PFSK-1 (cell line): ENCODE measurements at regions not wholly inside any gene's neighbourhood (a gene's known extent, or its start where the extent isn't known, plus 50 kb on each side); places are given as distances from the start of the nearest gene placed in this dataset.

ENCODE experiments used
- FOXP2 ChIP-seq: optimal IDR thresholded peaks from 2 replicates; pipeline ENCODE3; 2011; ENCODE audit warnings: borderline replicate concordance, control low read depth, inconsistent platforms; ENCODE audit not compliant: insufficient read depth; ENCODE audit errors: extremely low read length, extremely low read depth
- POLR2AphosphoS5 ChIP-seq: IDR thresholded peaks from 2 replicates; pipeline ENCODE4 v1.6.1; 2012; ENCODE audit warnings: low read depth, mild to moderate bottlenecking, control low read depth, low read length, moderate library complexity
- SIN3A ChIP-seq: IDR thresholded peaks from 2 replicates; pipeline ENCODE4 v1.6.1; 2012; ENCODE audit warnings: mild to moderate bottlenecking, low read length, moderate library complexity, borderline replicate concordance; ENCODE audit not compliant: insufficient read depth
- TAF1 ChIP-seq: IDR thresholded peaks from 2 replicates; pipeline ENCODE4 v1.6.1; 2012; ENCODE audit warnings: low read length, control low read depth, borderline replicate concordance; ENCODE audit not compliant: insufficient read depth
- TF ChIP-seq, protein P1 (sequence below), 2 experiments: IDR thresholded peaks; 2 replicates each; pipeline versions ENCODE4 v1.6.1 to v1.8.0; 2011 to 2012; ENCODE audit warnings: low read depth in 2 of 2, low read length in 2 of 2, control low read depth in 1 of 2, inconsistent platforms in 1 of 2, mild to moderate bottlenecking in 1 of 2, moderate library complexity in 1 of 2; ENCODE audit not compliant: insufficient read depth in 1 of 2

DNA sequence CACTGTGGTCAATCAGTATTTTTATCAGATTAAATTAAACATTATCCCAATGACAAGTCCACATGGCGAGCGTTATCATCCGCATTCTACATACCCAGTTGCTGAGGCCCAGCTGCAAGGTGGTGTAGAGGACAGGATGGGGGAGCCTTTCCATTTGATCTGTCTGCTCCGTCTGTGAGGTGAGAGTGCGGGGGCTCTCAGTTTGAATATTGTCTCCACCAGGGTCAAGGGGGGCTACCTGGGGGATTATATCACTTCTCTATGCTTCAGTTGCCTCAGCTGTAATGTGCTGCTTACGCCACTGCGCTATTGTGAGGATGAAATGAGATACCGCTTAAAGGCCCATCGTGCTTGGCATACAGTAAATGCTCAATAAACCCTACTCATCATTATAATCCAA is 1106.0 kb downstream of the BCL11B start:
- TF ChIP-seq FOXP2 (no peak), TAF1 (no peak), SIN3A (no peak), POLR2AphosphoS5 (no peak)
- TF ChIP-seq, protein P1, sequence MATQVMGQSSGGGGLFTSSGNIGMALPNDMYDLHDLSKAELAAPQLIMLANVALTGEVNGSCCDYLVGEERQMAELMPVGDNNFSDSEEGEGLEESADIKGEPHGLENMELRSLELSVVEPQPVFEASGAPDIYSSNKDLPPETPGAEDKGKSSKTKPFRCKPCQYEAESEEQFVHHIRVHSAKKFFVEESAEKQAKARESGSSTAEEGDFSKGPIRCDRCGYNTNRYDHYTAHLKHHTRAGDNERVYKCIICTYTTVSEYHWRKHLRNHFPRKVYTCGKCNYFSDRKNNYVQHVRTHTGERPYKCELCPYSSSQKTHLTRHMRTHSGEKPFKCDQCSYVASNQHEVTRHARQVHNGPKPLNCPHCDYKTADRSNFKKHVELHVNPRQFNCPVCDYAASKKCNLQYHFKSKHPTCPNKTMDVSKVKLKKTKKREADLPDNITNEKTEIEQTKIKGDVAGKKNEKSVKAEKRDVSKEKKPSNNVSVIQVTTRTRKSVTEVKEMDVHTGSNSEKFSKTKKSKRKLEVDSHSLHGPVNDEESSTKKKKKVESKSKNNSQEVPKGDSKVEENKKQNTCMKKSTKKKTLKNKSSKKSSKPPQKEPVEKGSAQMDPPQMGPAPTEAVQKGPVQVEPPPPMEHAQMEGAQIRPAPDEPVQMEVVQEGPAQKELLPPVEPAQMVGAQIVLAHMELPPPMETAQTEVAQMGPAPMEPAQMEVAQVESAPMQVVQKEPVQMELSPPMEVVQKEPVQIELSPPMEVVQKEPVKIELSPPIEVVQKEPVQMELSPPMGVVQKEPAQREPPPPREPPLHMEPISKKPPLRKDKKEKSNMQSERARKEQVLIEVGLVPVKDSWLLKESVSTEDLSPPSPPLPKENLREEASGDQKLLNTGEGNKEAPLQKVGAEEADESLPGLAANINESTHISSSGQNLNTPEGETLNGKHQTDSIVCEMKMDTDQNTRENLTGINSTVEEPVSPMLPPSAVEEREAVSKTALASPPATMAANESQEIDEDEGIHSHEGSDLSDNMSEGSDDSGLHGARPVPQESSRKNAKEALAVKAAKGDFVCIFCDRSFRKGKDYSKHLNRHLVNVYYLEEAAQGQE (IDR thresholded peaks at IDR 0.05; ENCODE audit: insufficient read depth in 1 of 2, low read depth in 2 of 2, low read length in 2 of 2) = no peak

DNA sequence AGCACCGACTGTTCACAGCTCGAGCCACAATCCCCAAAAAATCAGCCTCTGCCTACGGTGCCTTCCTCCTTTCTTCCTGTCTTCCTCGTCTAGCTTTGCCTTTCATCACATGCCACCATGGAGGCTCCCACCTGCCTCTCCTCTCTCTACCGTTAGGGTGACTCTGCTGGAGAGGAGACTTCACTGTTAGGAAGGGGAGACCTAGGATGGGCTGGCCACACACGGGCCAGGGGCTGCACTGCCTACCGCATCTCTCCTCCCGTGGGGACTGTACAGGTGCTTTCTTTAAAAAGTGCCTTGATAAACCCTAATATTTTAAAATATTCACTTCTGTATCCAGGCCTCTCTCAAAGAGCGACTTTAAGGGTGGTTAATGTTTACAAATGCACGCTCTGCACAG is 1104.7 kb downstream of the BCL11B start:
- no peak for TF ChIP-seq FOXP2
- no peak for TF ChIP-seq POLR2AphosphoS5
- TF ChIP-seq TAF1 = no peak
- TF ChIP-seq, protein P1 (IDR thresholded peaks at IDR 0.05; ENCODE audit: insufficient read depth in 1 of 2, low read depth in 2 of 2, low read length in 2 of 2) = no peak
- TF ChIP-seq SIN3A = no peak

- no peak for TF ChIP-seq SIN3A
- TF ChIP-seq TAF1 = no peak
- TF ChIP-seq POLR2AphosphoS5 = no peak
- TF ChIP-seq, protein P1 (IDR thresholded peaks at IDR 0.05; ENCODE audit: insufficient read depth in 1 of 2, low read depth in 2 of 2, low read length in 2 of 2) = no peak
- no peak for TF ChIP-seq FOXP2
Observed at GRCh38 chr14:98167705-98168104, 1104.3 kb downstream of the BCL11B start.

- TF ChIP-seq FOXP2 (no peak), TAF1 (no peak), SIN3A (no peak), POLR2AphosphoS5 (no peak)
- TF ChIP-seq, protein P1 (IDR thresholded peaks at IDR 0.05; ENCODE audit: insufficient read depth in 1 of 2, low read depth in 2 of 2, low read length in 2 of 2) = no peak
Observed at GRCh38 chr14:98168211-98168985, 1103.6 kb downstream of the BCL11B start.
